ENCODE measurements at regions not wholly inside any gene's neighbourhood (a gene's known extent, or its start where the extent isn't known, plus 50 kb on each side); places are given as distances from the start of the nearest gene placed in this dataset.

- no peak for DNase-seq (ENCODE audit: low read depth)
- no peak for TF ChIP-seq CTCF (conservative IDR thresholded peaks at IDR 0.05; ENCODE audit: low read depth, low read length)
- H3K4me3 ChIP-seq (ENCODE audit: low read depth, low read length) = no peak overlapping the region
Measured at GRCh38 chr2:8525236-8525581, 156.6 kb upstream of the ID2 start.

GRCh38 chr2:8525582-8526402 lies 156.1 kb upstream of the ID2 start:
- H3K4me3 ChIP-seq (ENCODE audit: low read depth, low read length) = no peak overlapping the region
- no peak for DNase-seq (ENCODE audit: low read depth)
- peak; percentile 53 for TF ChIP-seq CTCF (conservative IDR thresholded peaks at IDR 0.05; ENCODE audit: low read depth, low read length)

GRCh38 chr2:8526403-8526696 lies 155.5 kb upstream of the ID2 start:
- no peak for DNase-seq (ENCODE audit: low read depth)
- TF ChIP-seq CTCF (conservative IDR thresholded peaks at IDR 0.05; ENCODE audit: low read depth, low read length) = no peak
- no peak overlapping the region for H3K4me3 ChIP-seq (ENCODE audit: low read depth, low read length)

GRCh38 chr2:8527031-8527430 lies 154.8 kb upstream of the ID2 start:
- no peak for DNase-seq (ENCODE audit: low read depth)
- no peak for TF ChIP-seq CTCF (conservative IDR thresholded peaks at IDR 0.05; ENCODE audit: low read depth, low read length)
- no peak overlapping the region for H3K4me3 ChIP-seq (ENCODE audit: low read depth, low read length)

- DNase-seq (ENCODE audit: low read depth) = no peak
- TF ChIP-seq CTCF (conservative IDR thresholded peaks at IDR 0.05; ENCODE audit: low read depth, low read length) = no peak
Measured at GRCh38 chr2:8527676-8528075, 154.2 kb upstream of the ID2 start.

GRCh38 chr2:8528863-8529262 lies 153.0 kb upstream of the ID2 start:
- TF ChIP-seq CTCF (conservative IDR thresholded peaks at IDR 0.05; ENCODE audit: low read depth, low read length) = no peak
- H3K4me3 ChIP-seq (ENCODE audit: low read depth, low read length) = no peak overlapping the region
- no peak for DNase-seq (ENCODE audit: low read depth)

More at GRCh38 chr2:8527676-8528075, 154.2 kb upstream of the ID2 start:
- H3K4me3 ChIP-seq (ENCODE audit: low read depth, low read length) = no peak overlapping the region

GRCh38 chr2:8529706-8530277 lies 152.1 kb upstream of the ID2 start:
- no peak for TF ChIP-seq CTCF (conservative IDR thresholded peaks at IDR 0.05; ENCODE audit: low read depth, low read length)
- no peak for DNase-seq (ENCODE audit: low read depth)
- no peak overlapping the region for H3K4me3 ChIP-seq (ENCODE audit: low read depth, low read length)

Measured in epithelial cell of proximal tubule (primary cell).